Endothelial cell of umbilical vein (primary cell): ENCODE measurements at regions not wholly inside any gene's neighbourhood (a gene's known extent, or its start where the extent isn't known, plus 50 kb on each side); places are given as distances from the start of the nearest gene placed in this dataset.

ENCODE experiments used
- BruUV-seq: library from RNA; stranded (reverse); fragments of 400-500 nt; replicated peaks from 2 replicates; lab custom pipeline; 2021; lab: Mats Ljungman, UMichigan
- CTCF ChIA-PET: fragments of 300-600, 350-600 bp; sonication (Branson Sonifier 250); formaldehyde crosslinking; loops from one replicate; lab custom pipeline; 2021; ENCODE audit warnings: antibody characterized with exemption, inconsistent platforms; lab: Charles Lee
- POLR2A ChIA-PET: fragments of 300-600, 350-600 bp; sonication (Branson Sonifier 250); formaldehyde crosslinking; loops from one replicate; lab custom pipeline; 2021; ENCODE audit warnings: antibody characterized with exemption, inconsistent platforms; lab: Charles Lee
- DNase-seq: peaks from one replicate; pipeline ENCODE4 v3.0.0-alpha.2; 2011; ENCODE audit warnings: low read depth, low spot score
- FAIRE-seq: peaks from 2 replicates; lab custom pipeline; 2011; peaks lifted over from hg19 to GRCh38; lab: Jason Lieb, UNC
- H2AFZ ChIP-seq: 2 replicates; pipeline ENCODE4 v1.6.0; 2012; ENCODE audit warnings: low read depth, low read length, control low read depth, inconsistent platforms
- H3K27ac ChIP-seq: 2 replicates; pipeline ENCODE4 v1.5.1; 2011; ENCODE audit warnings: low read depth, mild to moderate bottlenecking, control low read depth, low read length, moderate library complexity; ENCODE audit not compliant: insufficient read depth
- H3K27me3 ChIP-seq, 2 experiments: 2 replicates each; pipeline versions ENCODE4 v1.6.0 to v1.6.1; 2011; ENCODE audit warnings: low read length in 2 of 2, mixed read lengths in 1 of 2; ENCODE audit not compliant: control insufficient read depth in 2 of 2, insufficient read depth in 2 of 2
- H3K36me3 ChIP-seq, 2 experiments: 2 replicates in 1 of 2; 3 replicates in 1 of 2; pipeline ENCODE4 v1.5.1; 2011; ENCODE audit warnings: low read length in 2 of 2, mild to moderate bottlenecking in 1 of 2, moderate library complexity in 1 of 2; ENCODE audit not compliant: control insufficient read depth in 2 of 2, insufficient read depth in 2 of 2; ENCODE audit errors: extremely low read depth in 1 of 2
- H3K4me1 ChIP-seq: 3 replicates; pipeline ENCODE4 v1.5.1; 2011; ENCODE audit warnings: mild to moderate bottlenecking, low read length; ENCODE audit not compliant: control insufficient read depth, insufficient read depth; ENCODE audit errors: extremely low read depth
- H3K4me2 ChIP-seq: 2 replicates; pipeline ENCODE4 v1.6.1; 2011; ENCODE audit warnings: low read length, control low read depth, mixed read lengths; ENCODE audit not compliant: insufficient read depth
- H3K4me3 ChIP-seq, 3 experiments: fragments of 200-600 bp in 1 of 3; sonication (generic), shearing (Covaris generic) in 1 of 3; replicated peaks in 1 of 3; 2 replicates each; pipeline ENCODE4 v1.5.1; 2011 to 2016; ENCODE audit warnings: control low read depth in 3 of 3, low read length in 3 of 3, mild to moderate bottlenecking in 2 of 3, inconsistent platforms in 1 of 3, low read depth in 1 of 3, moderate library complexity in 1 of 3; ENCODE audit not compliant: insufficient read depth in 1 of 3
- H3K79me2 ChIP-seq: 2 replicates; pipeline ENCODE4 v1.6.0; 2012; ENCODE audit warnings: low read length, inconsistent platforms; ENCODE audit not compliant: control insufficient read depth, insufficient read depth
- H3K9ac ChIP-seq: replicated peaks from 2 replicates; pipeline ENCODE3; 2011; ENCODE audit warnings: low read length, control low read depth; ENCODE audit not compliant: insufficient read depth; ENCODE audit errors: extremely low read depth
- H3K9me1 ChIP-seq: replicated peaks from 3 replicates; pipeline ENCODE4 v1.6.0; 2011; ENCODE audit warnings: mild to moderate bottlenecking, low read length; ENCODE audit not compliant: control insufficient read depth, insufficient read depth; ENCODE audit errors: extremely low read depth
- H3K9me3 ChIP-seq: replicated peaks from 2 replicates; pipeline ENCODE4 v1.5.1; 2012; ENCODE audit warnings: low read length, inconsistent platforms; ENCODE audit not compliant: control insufficient read depth, insufficient read depth
- H4K20me1 ChIP-seq: replicated peaks from 2 replicates; pipeline ENCODE3; 2011; ENCODE audit warnings: mild to moderate bottlenecking, low read length; ENCODE audit not compliant: control insufficient read depth, insufficient read depth; ENCODE audit errors: extremely low read depth
- EZH2 ChIP-seq: IDR thresholded peaks from 2 replicates; pipeline ENCODE4 v1.6.1; 2012; ENCODE audit warnings: borderline replicate concordance, low read depth, mild to moderate bottlenecking, moderate library complexity, low read length, inconsistent platforms; ENCODE audit not compliant: severe bottlenecking
- FOS ChIP-seq: IDR thresholded peaks from 2 replicates; pipeline ENCODE4 v1.6.1; 2011; ENCODE audit warnings: mild to moderate bottlenecking, low read length, moderate library complexity, borderline replicate concordance; ENCODE audit not compliant: insufficient read depth
- GATA2 ChIP-seq: IDR thresholded peaks from 2 replicates; pipeline ENCODE4 v1.7.0; 2011; ENCODE audit warnings: low read depth, mild to moderate bottlenecking, moderate library complexity, mixed read lengths, low read length; ENCODE audit not compliant: insufficient read length, insufficient read depth
- JUN ChIP-seq: IDR thresholded peaks from 2 replicates; pipeline ENCODE4 v1.6.1; 2011; ENCODE audit warnings: borderline replicate concordance, low read depth; ENCODE audit not compliant: insufficient read length, insufficient read depth
- MYC ChIP-seq: IDR thresholded peaks from one replicate; pipeline ENCODE4 v1.6.1; 2011; ENCODE audit warnings: mild to moderate bottlenecking, low read depth, low read length
- POLR2A ChIP-seq: IDR thresholded peaks from 2 replicates; pipeline ENCODE4 v1.6.1; 2012; ENCODE audit warnings: low read depth, mild to moderate bottlenecking, control low read depth, low read length
- POLR2AphosphoS5 ChIP-seq: IDR thresholded peaks from 2 replicates; pipeline ENCODE4 v1.6.1; 2012; ENCODE audit warnings: low read depth, mild to moderate bottlenecking, control low read depth, low read length, moderate library complexity; ENCODE audit not compliant: insufficient read depth
- dilution Hi-C: fragments of 300-500 bp; cut with MboI; formaldehyde crosslinking; loops from one replicate; pipeline ENCODE4 v1.15.0; 2019; ENCODE audit warnings: low sequenced_read_pairs; ENCODE audit not compliant: extremely low pct_ligation_motif_present
- intact Hi-C: fragments of 100-400 bp; cut with micrococcal nuclease; formaldehyde crosslinking; loops from one replicate; pipeline ENCODE4 v1.10.0; 2022
- TF ChIP-seq, protein P1 (sequence below): IDR thresholded peaks from 2 replicates; pipeline ENCODE4 v1.6.1; 2011; ENCODE audit not compliant: insufficient read depth, insufficient read length
- TF ChIP-seq, protein P2 (sequence below), 2 donors: IDR thresholded peaks; 1 replicate in 1 of 2; 2 replicates in 1 of 2; pipeline ENCODE4 v1.5.1; 2011; ENCODE audit warnings: low read length in 2 of 2, mild to moderate bottlenecking in 2 of 2, moderate library complexity in 2 of 2, control low read depth in 1 of 2, inconsistent platforms in 1 of 2, low read depth in 1 of 2; ENCODE audit not compliant: insufficient read depth in 1 of 2; ENCODE audit errors: extremely low read depth in 1 of 2

DNA sequence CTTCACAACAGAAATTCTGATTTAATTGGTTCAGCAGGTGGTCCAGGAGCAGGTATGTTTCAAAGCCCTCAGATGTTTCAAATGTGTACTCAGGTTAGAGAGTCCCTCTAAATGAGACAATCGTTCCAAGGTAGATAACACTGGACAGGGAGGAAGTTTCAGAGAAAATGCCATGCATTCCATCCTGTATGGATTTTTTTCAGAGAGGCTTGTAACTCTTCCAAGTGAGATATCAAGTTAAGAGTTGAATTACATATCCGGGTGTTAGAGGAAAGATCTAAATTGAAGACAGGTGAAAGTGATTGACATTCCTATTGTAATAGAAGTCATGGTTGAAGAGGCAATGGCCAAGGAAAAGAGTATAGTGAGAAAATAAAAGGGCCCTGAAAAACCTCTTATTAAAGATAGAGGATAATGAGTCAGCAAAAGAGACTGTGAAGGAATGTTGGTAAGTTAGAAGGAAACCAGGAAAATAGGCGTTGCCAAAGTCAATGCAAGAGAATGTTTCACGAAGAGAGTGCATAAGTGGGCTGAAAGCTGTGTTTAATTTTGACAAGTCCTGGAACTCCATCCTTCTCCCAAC lies 105.8 kb downstream of the BMP4 start:
- peak; percentile 65 for FAIRE-seq
- POLR2A ChIA-PET, result no interaction called here
- intact Hi-C loops (no loop called here), dilution Hi-C loops (no loop called here)
- Histone ChIP-seq H3K4me1 (peaks cover 14% of the 10 kb centered on the region), H2AFZ (peak overlapping the region; percentile 70), H3K4me2 (peak overlapping the region; percentile 24), H3K9ac (no peak overlapping the region), H3K4me3 (no peak overlapping the region), H3K9me1 (no peaks in the 10 kb centered on the region), H4K20me1 (no peaks in the 10 kb centered on the region), H3K79me2 (no peaks in the 10 kb centered on the region), H3K27me3 (no peaks in the 10 kb centered on the region), H3K27ac (peak overlapping the region; percentile 40), H3K36me3 (no peaks in the 10 kb centered on the region), H3K9me3 (no peaks in the 10 kb centered on the region)
- no TSS peak for BruUV-seq
- CTCF ChIA-PET, result no interaction called here
- TF ChIP-seq FOS, result peak; percentile 18
- TF ChIP-seq POLR2A, result no peak
- no peak for TF ChIP-seq GATA2
- peak; percentile 56 for DNase-seq

DNA sequence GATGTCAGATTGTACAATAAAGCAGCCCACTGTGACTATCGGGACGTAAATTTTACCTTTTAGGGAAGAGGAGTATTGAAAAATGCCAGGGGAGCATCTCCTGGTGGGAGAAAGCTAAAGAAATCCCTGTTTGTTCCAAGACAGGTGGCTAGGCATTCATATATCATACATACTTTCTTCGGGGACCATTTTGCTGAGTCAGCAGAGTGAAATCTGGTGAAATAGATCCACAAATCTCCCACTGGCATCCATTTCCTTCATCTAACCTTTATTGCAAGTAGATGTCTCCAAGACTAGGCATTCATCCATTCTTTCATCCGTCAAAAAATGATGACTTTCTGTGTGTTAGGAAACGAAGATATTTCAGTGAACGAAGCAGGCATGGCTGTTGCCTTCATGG lies 107.1 kb downstream of the BMP4 start:
- H3K79me2 ChIP-seq, result no peaks in the 10 kb centered on the region
- no peaks in the 10 kb centered on the region for H4K20me1 ChIP-seq
- no peak overlapping the region for H2AFZ ChIP-seq
- no peak for FAIRE-seq
- no TSS peak for BruUV-seq
- H3K9me1 ChIP-seq, result no peaks in the 10 kb centered on the region
- POLR2A ChIA-PET, result no interaction called here
- no peak overlapping the region for H3K9ac ChIP-seq
- H3K27ac ChIP-seq, result no peak overlapping the region
- H3K9me3 ChIP-seq, result no peaks in the 10 kb centered on the region
- H3K36me3 ChIP-seq, result no peaks in the 10 kb centered on the region
- H3K27me3 ChIP-seq, result no peaks in the 10 kb centered on the region
- no peak for TF ChIP-seq JUN
- TF ChIP-seq POLR2AphosphoS5, result no peak
- no peak for TF ChIP-seq POLR2A
- no peak for TF ChIP-seq GATA2
- TF ChIP-seq, protein P1, sequence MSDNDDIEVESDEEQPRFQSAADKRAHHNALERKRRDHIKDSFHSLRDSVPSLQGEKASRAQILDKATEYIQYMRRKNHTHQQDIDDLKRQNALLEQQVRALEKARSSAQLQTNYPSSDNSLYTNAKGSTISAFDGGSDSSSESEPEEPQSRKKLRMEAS, result no peak
- no peak for TF ChIP-seq FOS
- TF ChIP-seq MYC, result no peak
- TF ChIP-seq EZH2, result no peak
- TF ChIP-seq, protein P2, sequence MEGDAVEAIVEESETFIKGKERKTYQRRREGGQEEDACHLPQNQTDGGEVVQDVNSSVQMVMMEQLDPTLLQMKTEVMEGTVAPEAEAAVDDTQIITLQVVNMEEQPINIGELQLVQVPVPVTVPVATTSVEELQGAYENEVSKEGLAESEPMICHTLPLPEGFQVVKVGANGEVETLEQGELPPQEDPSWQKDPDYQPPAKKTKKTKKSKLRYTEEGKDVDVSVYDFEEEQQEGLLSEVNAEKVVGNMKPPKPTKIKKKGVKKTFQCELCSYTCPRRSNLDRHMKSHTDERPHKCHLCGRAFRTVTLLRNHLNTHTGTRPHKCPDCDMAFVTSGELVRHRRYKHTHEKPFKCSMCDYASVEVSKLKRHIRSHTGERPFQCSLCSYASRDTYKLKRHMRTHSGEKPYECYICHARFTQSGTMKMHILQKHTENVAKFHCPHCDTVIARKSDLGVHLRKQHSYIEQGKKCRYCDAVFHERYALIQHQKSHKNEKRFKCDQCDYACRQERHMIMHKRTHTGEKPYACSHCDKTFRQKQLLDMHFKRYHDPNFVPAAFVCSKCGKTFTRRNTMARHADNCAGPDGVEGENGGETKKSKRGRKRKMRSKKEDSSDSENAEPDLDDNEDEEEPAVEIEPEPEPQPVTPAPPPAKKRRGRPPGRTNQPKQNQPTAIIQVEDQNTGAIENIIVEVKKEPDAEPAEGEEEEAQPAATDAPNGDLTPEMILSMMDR (IDR thresholded peaks at IDR 0.05; ENCODE audit: extremely low read depth in 1 of 2, insufficient read depth in 1 of 2, low read depth in 1 of 2, low read length in 2 of 2), result no peak
- H3K4me3 ChIP-seq, result no peak overlapping the region
- intact Hi-C loops (no loop called here), dilution Hi-C loops (no loop called here)
- no peak for DNase-seq
- H3K4me1 ChIP-seq, result peaks cover 14% of the 10 kb centered on the region
- no peak overlapping the region for H3K4me2 ChIP-seq
- CTCF ChIA-PET, result no interaction called here
